PC-9 (cell line): ENCODE measurements at regions not wholly inside any gene's neighbourhood (a gene's known extent, or its start where the extent isn't known, plus 50 kb on each side); places are given as distances from the start of the nearest gene placed in this dataset.

Experiments
- BruUV-seq: library from RNA; stranded (reverse); fragments of 400-500 nt; replicated peaks from 2 replicates; lab custom pipeline; 2021; lab: Mats Ljungman, UMichigan
- CTCF ChIA-PET: fragments of 300-600 bp; sonication (Branson Sonifier 250); formaldehyde crosslinking; loops from one replicate; lab custom pipeline; 2022; ENCODE audit warnings: antibody characterized with exemption; lab: Charles Lee
- POLR2A ChIA-PET: fragments of 300-600 bp; sonication (Branson Sonifier 250); formaldehyde crosslinking; loops from one replicate; lab custom pipeline; 2022; ENCODE audit warnings: antibody characterized with exemption; ENCODE audit not compliant: unreplicated experiment; lab: Charles Lee
- DNase-seq, 2 experiments: peaks; one replicate each; pipeline versions ENCODE4 v3.0.0 to v3.0.0-alpha.2; 2015 to 2022; ENCODE audit warnings: mixed read lengths in 1 of 2
- H2AFZ ChIP-seq: fragments of 200-600 bp; sonication (generic); 2 replicates; pipeline ENCODE4 v1.8.1; 2017; ENCODE audit warnings: antibody characterized with exemption
- H3F3A ChIP-seq: fragments of 200-600 bp; sonication (generic); 2 replicates; pipeline ENCODE4 v1.8.1; 2017; ENCODE audit warnings: antibody characterized with exemption, mild to moderate bottlenecking, low read depth; ENCODE audit not compliant: insufficient read depth
- H3K27ac ChIP-seq: fragments of 200-600 bp; sonication (generic); 2 replicates; pipeline ENCODE4 v1.6.1; 2016; ENCODE audit warnings: mixed run types
- H3K27me3 ChIP-seq: fragments of 200-600 bp; sonication (generic); 2 replicates; pipeline ENCODE4 v1.6.1; 2016; ENCODE audit warnings: low read depth, mixed run types; ENCODE audit not compliant: insufficient read depth
- H3K36me3 ChIP-seq: fragments of 200-600 bp; sonication (generic); 2 replicates; pipeline ENCODE4 v1.6.1; 2016; ENCODE audit warnings: low read depth, mixed run types
- H3K4me1 ChIP-seq: fragments of 200-600 bp; sonication (generic); replicated peaks from 2 replicates; pipeline ENCODE4 v1.6.1; 2016; ENCODE audit warnings: mixed run types; ENCODE audit not compliant: insufficient read depth
- H3K4me2 ChIP-seq: fragments of 200-600 bp; sonication (generic); 2 replicates; pipeline ENCODE4 v1.6.1; 2017; ENCODE audit warnings: mixed run types
- H3K4me3 ChIP-seq: fragments of 200-600 bp; sonication (generic); 2 replicates; pipeline ENCODE4 v1.6.1; 2016; ENCODE audit warnings: mixed run types
- H3K79me2 ChIP-seq: fragments of 200-600 bp; sonication (generic); 2 replicates; pipeline ENCODE4 v1.6.1; 2017; ENCODE audit warnings: low read depth, mixed run types
- H3K9me2 ChIP-seq: fragments of 200-600 bp; sonication (generic); 2 replicates; pipeline ENCODE4 v1.8.1; 2017; ENCODE audit warnings: mild to moderate bottlenecking; ENCODE audit not compliant: insufficient read depth
- H3K9me3 ChIP-seq: fragments of 200-600 bp; sonication (generic); 2 replicates; pipeline ENCODE4 v1.8.1; 2016; ENCODE audit warnings: low read depth; ENCODE audit not compliant: insufficient read depth
- H4K20me1 ChIP-seq: fragments of 200-600 bp; sonication (generic); 2 replicates; pipeline ENCODE4 v1.8.1; 2017; ENCODE audit not compliant: insufficient read depth
- CTCF ChIP-seq: fragments of 200-600 bp; sonication (generic); conservative IDR thresholded peaks from 2 replicates; pipeline ENCODE4 v1.6.1; 2017; ENCODE audit warnings: mixed run types, antibody characterized with exemption, mild to moderate bottlenecking, moderate library complexity
- EZH2 ChIP-seq: fragments of 200-600 bp; sonication (generic); IDR thresholded peaks from 2 replicates; pipeline ENCODE4 v1.8.0; 2017; ENCODE audit warnings: antibody characterized with exemption, low read depth
- intact Hi-C: fragments of 100-400 bp; cut with micrococcal nuclease; formaldehyde crosslinking; loops from one replicate; pipeline ENCODE4 v1.10.0; 2022; ENCODE audit not compliant: unreplicated experiment

- POLR2A ChIA-PET, result no interaction called here
- Histone ChIP-seq H3K4me3 (no peak overlapping the region), H3K79me2 (no peaks in the 10 kb centered on the region), H3K9me2 (no peaks in the 10 kb centered on the region), H3K36me3 (no peaks in the 10 kb centered on the region), H4K20me1 (no peaks in the 10 kb centered on the region), H2AFZ (no peak overlapping the region), H3K4me2 (no peak overlapping the region), H3K9me3 (no peaks in the 10 kb centered on the region), H3K4me1 (no peaks in the 10 kb centered on the region), H3K27me3 (peaks cover 4% of the 10 kb centered on the region; the same call in 1 of the 2 replicates), H3K27ac (no peak overlapping the region), H3F3A (no peaks in the 10 kb centered on the region)
- BruUV-seq, result no TSS peak
- intact Hi-C loops, result no loop called here
- TF ChIP-seq CTCF (no peak), EZH2 (no peak)
- CTCF ChIA-PET, result no interaction called here
- DNase-seq, result no peak
These were observed 71.9 kb upstream of the SPDL1 start for GRCh38 chr5:169511708-169512107.

- H3K79me2 ChIP-seq, result no peaks in the 10 kb centered on the region
- H3K4me2 ChIP-seq, result no peak overlapping the region
- H3K4me3 ChIP-seq, result no peak overlapping the region
- no TSS peak for BruUV-seq
- no peak overlapping the region for H2AFZ ChIP-seq
- H3K36me3 ChIP-seq, result no peaks in the 10 kb centered on the region
- no peaks in the 10 kb centered on the region for H3K4me1 ChIP-seq
- no peaks in the 10 kb centered on the region; the same call in 1 of the 2 replicates for H3K27me3 ChIP-seq
- no peaks in the 10 kb centered on the region for H4K20me1 ChIP-seq
- intact Hi-C loops, result no loop called here
- DNase-seq, result no peak
- H3K9me3 ChIP-seq, result no peaks in the 10 kb centered on the region
- no peak overlapping the region for H3K27ac ChIP-seq
- ChIA-PET POLR2A (no interaction called here), CTCF (no interaction called here)
- no peaks in the 10 kb centered on the region for H3K9me2 ChIP-seq
- no peak for TF ChIP-seq EZH2
- no peak for TF ChIP-seq CTCF
- H3F3A ChIP-seq, result no peaks in the 10 kb centered on the region
These were observed 76.5 kb upstream of the SPDL1 start for GRCh38 chr5:169507051-169507450.

GRCh38 chr5:169503886-169504285 is 79.7 kb upstream of the SPDL1 start:
- Histone ChIP-seq H4K20me1 (no peaks in the 10 kb centered on the region), H3K9me3 (no peaks in the 10 kb centered on the region), H3K27ac (no peak overlapping the region), H3K36me3 (no peaks in the 10 kb centered on the region), H3F3A (no peaks in the 10 kb centered on the region), H3K4me3 (no peak overlapping the region), H3K79me2 (no peaks in the 10 kb centered on the region), H3K27me3 (no peaks in the 10 kb centered on the region), H3K9me2 (no peaks in the 10 kb centered on the region), H3K4me2 (no peak overlapping the region), H3K4me1 (no peaks in the 10 kb centered on the region), H2AFZ (no peak overlapping the region)
- no peak for TF ChIP-seq CTCF
- TF ChIP-seq EZH2, result no peak
- intact Hi-C loops, result no loop called here
- CTCF ChIA-PET, result no interaction called here
- POLR2A ChIA-PET, result no interaction called here
- BruUV-seq, result no TSS peak
- DNase-seq, result no peak
